ENCODE measurements at regions not wholly inside any gene's neighbourhood (a gene's known extent, or its start where the extent isn't known, plus 50 kb on each side); places are given as distances from the start of the nearest gene placed in this dataset.

DNA sequence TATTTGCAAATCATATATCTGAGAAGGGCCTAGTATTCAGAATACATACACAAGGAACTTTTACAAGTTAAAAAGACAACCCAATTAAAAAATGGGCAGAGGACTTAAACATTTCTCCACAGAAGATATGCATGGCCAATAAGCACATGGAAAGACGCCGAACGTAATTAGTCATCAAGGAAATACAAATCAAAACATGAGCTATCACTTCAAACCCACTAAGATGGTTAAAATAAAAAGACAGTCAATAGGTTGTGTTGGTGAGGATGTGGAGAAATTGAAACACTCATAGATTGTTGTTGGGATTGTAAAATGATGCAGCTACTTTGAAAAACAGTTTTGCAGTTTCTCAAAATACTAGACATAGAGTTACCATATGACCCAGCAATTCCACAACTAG, 61.2 kb upstream of the NEO1 start:
- TF ChIP-seq, protein P1, sequence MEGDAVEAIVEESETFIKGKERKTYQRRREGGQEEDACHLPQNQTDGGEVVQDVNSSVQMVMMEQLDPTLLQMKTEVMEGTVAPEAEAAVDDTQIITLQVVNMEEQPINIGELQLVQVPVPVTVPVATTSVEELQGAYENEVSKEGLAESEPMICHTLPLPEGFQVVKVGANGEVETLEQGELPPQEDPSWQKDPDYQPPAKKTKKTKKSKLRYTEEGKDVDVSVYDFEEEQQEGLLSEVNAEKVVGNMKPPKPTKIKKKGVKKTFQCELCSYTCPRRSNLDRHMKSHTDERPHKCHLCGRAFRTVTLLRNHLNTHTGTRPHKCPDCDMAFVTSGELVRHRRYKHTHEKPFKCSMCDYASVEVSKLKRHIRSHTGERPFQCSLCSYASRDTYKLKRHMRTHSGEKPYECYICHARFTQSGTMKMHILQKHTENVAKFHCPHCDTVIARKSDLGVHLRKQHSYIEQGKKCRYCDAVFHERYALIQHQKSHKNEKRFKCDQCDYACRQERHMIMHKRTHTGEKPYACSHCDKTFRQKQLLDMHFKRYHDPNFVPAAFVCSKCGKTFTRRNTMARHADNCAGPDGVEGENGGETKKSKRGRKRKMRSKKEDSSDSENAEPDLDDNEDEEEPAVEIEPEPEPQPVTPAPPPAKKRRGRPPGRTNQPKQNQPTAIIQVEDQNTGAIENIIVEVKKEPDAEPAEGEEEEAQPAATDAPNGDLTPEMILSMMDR (IDR thresholded peaks at IDR 0.05) = no peak
- no peak for TF ChIP-seq EZH2 (IDR thresholded peaks at IDR 0.05; ENCODE audit: borderline replicate concordance, insufficient read depth, low read depth, low read length, poor library complexity, severe bottlenecking)

All from B cell (primary cell).